T-cell (primary cell): ENCODE measurements at regions not wholly inside any gene's neighbourhood (a gene's known extent, or its start where the extent isn't known, plus 50 kb on each side); places are given as distances from the start of the nearest gene placed in this dataset.

ENCODE experiments used
- ATAC-seq, 4 experiments: fragments of 200-7000 bp in 3 of 4; fragments of 150-1000 bp in 1 of 4; cut with Tn5 transposase; replicated peaks in 1 of 4; 1 replicate in 3 of 4; 2 replicates in 1 of 4; pipeline ENCODE4 v1.10.0; 2021; ENCODE audit warnings: moderate library complexity in 3 of 4, mild to moderate bottlenecking in 2 of 4, moderate number of reproducible peaks in 1 of 4
- CTCF ChIA-PET, 2 donors: fragments of 300-600 bp; sonication (Branson Sonifier 250); formaldehyde crosslinking; loops; one replicate each; lab custom pipeline; 2022; ENCODE audit warnings: antibody characterized with exemption in 2 of 2; lab: Charles Lee
- POLR2A ChIA-PET, 2 donors: fragments of 300-600 bp; sonication (Branson Sonifier 250); formaldehyde crosslinking; loops; one replicate each; lab custom pipeline; 2022; ENCODE audit warnings: antibody characterized with exemption in 2 of 2; lab: Charles Lee
- DNase-seq, 35 experiments: peaks; one replicate each; pipeline versions ENCODE4 v3.0.0 to v3.0.0-alpha.2; 2013 to 2023
- H3K27ac ChIP-seq: one replicate; pipeline ENCODE4 v1.5.1; 2013; ENCODE audit warnings: low read length
- H3K27me3 ChIP-seq, 2 experiments: replicated peaks in 1 of 2; 1 replicate in 1 of 2; 2 replicates in 1 of 2; pipeline versions ENCODE4 v1.6.1 to v1.7.0; 2013; ENCODE audit warnings: low read length in 1 of 2, mixed read lengths in 1 of 2; ENCODE audit not compliant: control insufficient read depth in 2 of 2, insufficient read depth in 2 of 2; ENCODE audit errors: extremely low read depth in 1 of 2
- H3K36me3 ChIP-seq, 2 donors: 1 replicate in 1 of 2; 2 replicates in 1 of 2; pipeline versions ENCODE4 v1.6.1 to v1.7.0; 2013; ENCODE audit warnings: low read length in 1 of 2; ENCODE audit not compliant: control insufficient read depth in 2 of 2, insufficient read depth in 1 of 2; ENCODE audit errors: extremely low read depth in 1 of 2
- H3K4me1 ChIP-seq, 2 experiments: 1 replicate in 1 of 2; 2 replicates in 1 of 2; pipeline versions ENCODE4 v1.6.1 to v1.7.0; 2013; ENCODE audit warnings: low read length in 2 of 2, mixed read lengths in 1 of 2; ENCODE audit not compliant: insufficient read depth in 2 of 2, control insufficient read depth in 1 of 2; ENCODE audit errors: extremely low read depth in 1 of 2
- H3K4me3 ChIP-seq, 2 donors: 1 replicate in 1 of 2; 2 replicates in 1 of 2; pipeline versions ENCODE4 v1.5.1 to v1.7.0; 2013; ENCODE audit warnings: mild to moderate bottlenecking in 2 of 2, low read length in 1 of 2, moderate library complexity in 1 of 2; ENCODE audit not compliant: control insufficient read depth in 1 of 2; ENCODE audit errors: extremely low read depth in 1 of 2
- H3K9me3 ChIP-seq: 2 replicates; pipeline ENCODE4 v1.7.0; 2013
- H3K27ac Mint-ChIP-seq, 2 donors: one replicate each; pipeline ENCODE4 v1.8.0; 2020 to 2021; ENCODE audit warnings: mild to moderate bottlenecking in 2 of 2, mixed read lengths in 2 of 2
- H3K27me3 Mint-ChIP-seq, 2 donors: one replicate each; pipeline ENCODE4 v1.8.0; 2021 to 2022; ENCODE audit warnings: mixed read lengths in 2 of 2
- H3K36me3 Mint-ChIP-seq: one replicate; pipeline ENCODE4 v1.8.0; 2021; ENCODE audit warnings: mixed read lengths
- H3K4me1 Mint-ChIP-seq, 3 donors: one replicate each; pipeline ENCODE4 v1.8.0; 2020 to 2022; ENCODE audit warnings: mixed read lengths in 3 of 3, mild to moderate bottlenecking in 1 of 3
- H3K4me3 Mint-ChIP-seq, 3 donors: one replicate each; pipeline ENCODE4 v1.8.0; 2020 to 2022; ENCODE audit warnings: mild to moderate bottlenecking in 3 of 3, mixed read lengths in 3 of 3, moderate library complexity in 3 of 3
- H3K9me3 Mint-ChIP-seq, 3 donors: one replicate each; pipeline ENCODE4 v1.8.0; 2020 to 2022; ENCODE audit warnings: mixed read lengths in 3 of 3
- WGBS: methylation state at CpG from one replicate; pipeline ENCODE4 v1.1.5; 2013; ENCODE audit warnings: missing lambda C conversion rate; ENCODE audit not compliant: insufficient coverage; 5-methylcytosine and 5-hydroxymethylcytosine counted together

DNA sequence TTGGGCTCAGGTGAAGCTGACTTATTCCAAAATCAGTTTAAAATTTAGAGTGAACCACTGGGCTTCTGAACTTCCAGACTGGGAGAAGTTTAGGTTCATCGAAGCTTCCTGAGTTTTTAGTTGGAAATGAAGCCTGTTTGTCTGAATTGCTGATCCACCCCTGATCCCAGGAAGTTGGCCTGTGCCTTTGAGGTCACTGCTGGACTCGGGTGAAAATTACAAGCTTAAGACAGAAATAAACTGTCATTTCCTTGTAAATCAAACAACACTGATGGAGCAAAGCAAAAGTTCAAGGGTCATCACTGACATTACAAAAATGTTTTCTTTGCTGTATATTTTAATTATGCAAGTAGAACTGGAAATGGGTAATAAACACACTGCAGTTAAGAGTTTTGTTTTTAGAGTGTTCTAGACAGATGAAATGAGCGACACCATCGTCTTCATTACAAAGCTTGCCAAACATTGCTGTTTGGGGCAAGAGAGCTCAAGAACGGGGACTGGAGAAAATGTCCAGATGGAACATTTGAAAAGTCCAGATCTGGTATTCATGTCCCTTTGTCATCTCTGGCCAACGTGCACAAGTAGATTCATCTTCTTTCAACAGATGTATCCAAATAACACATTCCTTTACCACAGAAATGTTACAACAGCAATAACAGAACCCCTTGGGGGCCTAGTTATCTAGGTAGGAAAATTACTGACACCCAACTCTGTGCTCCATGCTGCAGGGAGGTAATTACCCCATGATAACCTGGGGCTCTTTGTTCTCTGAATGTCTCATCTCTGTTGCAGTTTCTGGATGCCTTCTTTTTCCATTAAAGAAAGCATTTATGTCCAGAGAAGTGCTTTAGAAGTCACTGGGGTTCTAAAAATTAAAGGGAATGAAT, 142.4 kb upstream of the ERCC6L2 start:
- no peaks in the 10 kb centered on the region for H3K9me3 Mint-ChIP-seq
- Histone ChIP-seq H3K36me3 (no peaks in the 10 kb centered on the region), H3K4me3 (no peak overlapping the region), H3K27ac (no peak overlapping the region), H3K27me3 (peaks cover 0 to 7% of the 10 kb centered on the region in 2 experiments), H3K4me1 (peaks cover 6 to 7% of the 10 kb centered on the region in 2 experiments), H3K9me3 (no peaks in the 10 kb centered on the region)
- peaks cover 5 to 17% of the 10 kb centered on the region in 2 donors for H3K27me3 Mint-ChIP-seq
- ATAC-seq (no peak), DNase-seq (no peak)
- POLR2A ChIA-PET: interaction anchor here in 1 of 2 donors (0.6 kb wide), 1 partner anchor 120 kb away, joined by 3 read pairs; no protein-coding TSS in a partner anchor
- CTCF ChIA-PET: interaction anchor here in 1 of 2 donors (0.8 kb wide), 1 partner anchor 21 kb away, joined by 3 read pairs; no protein-coding TSS in a partner anchor
- no peak overlapping the region for H3K4me3 Mint-ChIP-seq
- H3K27ac Mint-ChIP-seq: no peak overlapping the region
- H3K4me1 Mint-ChIP-seq: peaks cover 16 to 21% (median 17%) of the 10 kb centered on the region in 3 donors
- peaks cover 3% of the 10 kb centered on the region for H3K36me3 Mint-ChIP-seq
- WGBS: 90% methylated on average over 4 of the region's 6 CpGs

DNA sequence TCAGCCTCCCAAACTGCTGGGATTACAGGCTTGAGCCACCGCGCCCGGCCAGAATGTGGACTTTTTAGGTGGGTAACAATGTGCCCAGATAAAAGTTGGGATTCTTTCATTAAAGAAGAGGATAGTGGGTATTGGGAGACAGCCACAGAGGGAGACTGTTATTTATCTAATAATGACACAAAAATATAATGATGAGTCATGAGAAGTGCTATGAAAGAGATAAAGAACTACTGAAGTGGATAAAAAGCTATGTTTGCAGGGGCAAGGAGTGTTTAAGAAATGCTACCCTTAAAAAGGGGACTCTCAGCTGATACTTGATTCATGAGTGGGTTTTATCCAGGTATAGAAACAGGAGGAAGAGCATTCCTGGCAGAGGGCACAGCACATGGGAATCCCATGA, 143.6 kb upstream of the ERCC6L2 start:
- Histone ChIP-seq H3K4me1 (peaks cover 6 to 7% of the 10 kb centered on the region in 2 experiments), H3K27me3 (peaks cover 0 to 5% of the 10 kb centered on the region in 2 experiments), H3K27ac (no peak overlapping the region), H3K9me3 (no peaks in the 10 kb centered on the region), H3K36me3 (no peaks in the 10 kb centered on the region), H3K4me3 (no peak overlapping the region)
- no peak overlapping the region for H3K27ac Mint-ChIP-seq
- H3K36me3 Mint-ChIP-seq: peaks cover 3% of the 10 kb centered on the region
- DNase-seq (no peak), ATAC-seq (no peak)
- peaks cover 20 to 28% (median 22%) of the 10 kb centered on the region in 3 donors for H3K4me1 Mint-ChIP-seq
- no peak overlapping the region for H3K4me3 Mint-ChIP-seq
- ChIA-PET CTCF (interaction anchor here (0.7 to 0.8 kb wide), 2 partner anchors 22 to 229 kb away, joined by 3 to 7 read pairs; no protein-coding TSS in a partner anchor), POLR2A (no interaction called here)
- no peaks in the 10 kb centered on the region for H3K9me3 Mint-ChIP-seq
- no CpG with 5 or more reads among the region's 3 CpGs for WGBS
- peaks cover 5 to 17% of the 10 kb centered on the region in 2 donors for H3K27me3 Mint-ChIP-seq

DNA sequence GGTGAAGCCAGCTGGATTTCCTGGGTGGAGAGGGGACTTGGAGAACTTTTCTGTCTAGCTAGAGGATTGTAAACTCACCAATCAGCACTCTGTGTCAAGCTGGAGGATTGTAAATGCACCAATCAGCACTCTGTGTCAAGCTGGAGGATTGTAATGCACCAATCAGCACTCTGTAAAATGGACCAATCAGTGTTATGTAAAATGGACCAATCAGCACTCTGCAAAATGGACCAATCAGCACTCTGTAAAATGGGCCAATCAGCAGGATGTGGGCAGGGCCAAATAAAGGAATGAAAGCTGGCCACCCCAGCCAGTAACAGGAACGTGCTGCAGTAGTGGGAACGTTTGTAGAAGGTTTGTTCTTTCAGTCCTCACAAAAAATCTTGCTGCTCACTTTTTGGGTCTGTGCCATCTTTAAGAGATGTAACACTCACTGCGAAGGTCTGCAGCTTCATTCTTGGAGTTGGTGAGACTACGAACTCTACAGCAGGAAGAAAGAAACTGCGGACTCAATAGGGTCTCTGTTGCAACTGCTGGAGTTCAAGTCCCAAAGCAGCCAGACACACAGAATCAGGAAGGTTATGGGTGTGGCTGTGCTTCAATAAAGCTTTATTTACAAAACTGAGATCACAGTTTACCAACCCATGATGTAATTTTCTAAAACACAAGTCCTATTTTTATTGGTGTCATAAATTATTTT, 145.7 kb upstream of the ERCC6L2 start:
- peaks cover 0 to 11% (median 4%) of the 10 kb centered on the region in 3 donors for H3K9me3 Mint-ChIP-seq
- no peak overlapping the region for H3K27ac Mint-ChIP-seq
- Histone ChIP-seq H3K4me1 (peaks cover 7 to 18% of the 10 kb centered on the region in 2 experiments), H3K36me3 (no peaks in the 10 kb centered on the region), H3K27me3 (peaks cover 0 to 5% of the 10 kb centered on the region in 2 experiments), H3K27ac (no peak overlapping the region), H3K9me3 (no peaks in the 10 kb centered on the region), H3K4me3 (no peak overlapping the region)
- H3K36me3 Mint-ChIP-seq: peaks cover 3% of the 10 kb centered on the region
- POLR2A ChIA-PET: interaction anchor here in 1 of 2 donors (0.6 to 0.7 kb wide), 2 partner anchors 218 to 422 kb away, joined by 3 to 4 read pairs; no protein-coding TSS in a partner anchor
- CTCF ChIA-PET: interaction anchor here in 1 of 2 donors (0.7 kb wide), 1 partner anchor 32 kb away, joined by 4 read pairs; no protein-coding TSS in a partner anchor
- H3K4me3 Mint-ChIP-seq: no peak overlapping the region
- ATAC-seq (no peak), DNase-seq (no peak)
- peaks cover 28 to 34% (median 29%) of the 10 kb centered on the region in 3 donors for H3K4me1 Mint-ChIP-seq
- 85% methylated on average over 3 of the region's 5 CpGs for WGBS
- peaks cover 4 to 8% of the 10 kb centered on the region in 2 donors for H3K27me3 Mint-ChIP-seq

DNA sequence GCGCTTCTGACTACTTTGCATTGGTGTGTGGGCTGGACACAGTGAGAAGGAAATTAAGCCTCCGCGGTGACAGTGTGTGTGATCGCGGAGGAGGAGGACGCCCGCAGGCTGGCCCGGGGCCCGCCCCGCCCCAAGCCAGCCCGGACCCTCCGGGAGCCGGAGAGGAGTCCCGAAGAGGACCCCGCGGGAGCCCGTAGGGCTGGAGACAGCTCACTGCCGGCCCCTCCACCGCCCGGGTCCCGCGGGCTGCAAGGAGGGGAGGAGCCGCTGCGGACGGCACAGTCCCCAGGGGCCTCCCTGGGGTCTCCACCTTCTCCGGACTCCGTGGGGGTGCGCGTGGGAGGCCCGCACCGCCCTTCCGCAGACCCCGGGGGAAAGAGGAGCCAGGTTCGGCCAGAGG, 146.4 kb upstream of the ERCC6L2 start:
- 80% methylated on average over 28 of the region's 34 CpGs for whole genome bisulfite sequencing
- no peak for ATAC-seq
- ChIA-PET CTCF (no interaction called here), POLR2A (no interaction called here)
- H3K36me3 ChIP-seq: no peaks in the 10 kb centered on the region
- H3K27me3 ChIP-seq: peaks cover 0 to 5% of the 10 kb centered on the region in 2 experiments
- DNase-seq: no peak
- peaks cover 3% of the 10 kb centered on the region for H3K36me3 Mint-ChIP-seq
- peaks cover 6 to 18% of the 10 kb centered on the region in 2 experiments for H3K4me1 ChIP-seq
- no peak overlapping the region for H3K4me3 Mint-ChIP-seq
- no peaks in the 10 kb centered on the region for H3K9me3 ChIP-seq
- H3K27ac ChIP-seq: no peak overlapping the region
- H3K27me3 Mint-ChIP-seq: peaks cover 4 to 8% of the 10 kb centered on the region in 2 donors
- no peak overlapping the region for H3K27ac Mint-ChIP-seq
- no peak overlapping the region for H3K4me3 ChIP-seq
- H3K4me1 Mint-ChIP-seq: peaks cover 28 to 34% (median 31%) of the 10 kb centered on the region in 3 donors
- H3K9me3 Mint-ChIP-seq: peaks cover 0 to 18% (median 7%) of the 10 kb centered on the region in 3 donors

DNA sequence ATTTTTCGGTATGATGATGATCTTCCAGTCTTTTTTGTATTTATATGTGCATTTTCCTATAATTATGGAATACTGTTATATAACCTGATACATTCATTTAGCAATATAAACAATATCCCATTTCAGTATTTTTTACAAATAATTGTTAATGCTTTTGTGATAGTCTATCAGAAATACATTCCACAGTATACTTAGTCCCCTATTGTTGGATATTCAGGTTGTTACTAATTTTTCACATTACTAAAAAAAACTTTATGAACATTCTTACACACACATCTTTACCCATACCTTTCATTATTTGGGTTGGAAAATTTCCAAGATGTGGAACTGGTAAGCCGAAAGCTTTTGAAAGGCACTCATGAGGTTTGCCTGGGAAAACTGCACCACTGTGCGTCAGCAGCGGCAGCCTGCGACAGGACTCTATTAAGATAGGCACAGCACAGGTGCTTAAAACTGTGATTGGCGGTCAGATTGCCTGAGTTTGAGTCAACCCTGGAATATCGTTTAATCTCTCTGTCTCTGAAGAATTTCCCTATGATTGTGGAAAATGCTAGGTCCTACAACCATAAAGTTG, 147.5 kb upstream of the ERCC6L2 start:
- Histone ChIP-seq H3K27me3 (peaks cover 0 to 5% of the 10 kb centered on the region in 2 experiments), H3K4me1 (peaks cover 9 to 23% of the 10 kb centered on the region in 2 experiments), H3K27ac (no peak overlapping the region), H3K4me3 (no peak overlapping the region), H3K36me3 (no peaks in the 10 kb centered on the region), H3K9me3 (no peaks in the 10 kb centered on the region)
- peak overlapping the region in 1 of 2 donors; percentile 21 for H3K27ac Mint-ChIP-seq
- CTCF ChIA-PET: interaction anchor here in 1 of 2 donors (1.0 kb wide), 1 partner anchor 286 kb away, joined by 3 read pairs; no protein-coding TSS in a partner anchor
- H3K4me1 Mint-ChIP-seq: peaks cover 37 to 40% (median 39%) of the 10 kb centered on the region in 3 donors
- DNase-seq (no peak), ATAC-seq (no peak)
- peaks cover 3% of the 10 kb centered on the region for H3K36me3 Mint-ChIP-seq
- H3K4me3 Mint-ChIP-seq: no peak overlapping the region
- H3K9me3 Mint-ChIP-seq: peaks cover 0 to 19% (median 7%) of the 10 kb centered on the region in 3 donors
- 98% methylated on average over 6 of the region's 7 CpGs for WGBS
- H3K27me3 Mint-ChIP-seq: peaks cover 4 to 8% of the 10 kb centered on the region in 2 donors
- POLR2A ChIA-PET: no interaction called here
